B cell (primary cell): ENCODE measurements at regions not wholly inside any gene's neighbourhood (a gene's known extent, or its start where the extent isn't known, plus 50 kb on each side); places are given as distances from the start of the nearest gene placed in this dataset.

Source experiments
- CTCF ChIP-seq: fragments of 200-600 bp; IDR thresholded peaks from one replicate; pipeline ENCODE4 v1.8.0; 2022; ENCODE audit warnings: antibody characterized with exemption, mild to moderate bottlenecking
- EZH2 ChIP-seq: IDR thresholded peaks from 2 replicates; pipeline ENCODE4 v1.6.1; 2012; ENCODE audit warnings: borderline replicate concordance, low read depth, mild to moderate bottlenecking, moderate library complexity, low read length; ENCODE audit not compliant: insufficient read depth, poor library complexity, severe bottlenecking

GRCh38 chr3:67916353-67916752 lies 261.9 kb upstream of the SUCLG2 start:
- TF ChIP-seq CTCF (no peak), EZH2 (no peak)
